Stimulated activated CD4-positive, alpha-beta T cell treated with anti-CD3 and anti-CD28 coated beads, Interleukin-15, amount 100 ng/mL, for 1 hour (primary cell): ENCODE measurements at regions not wholly inside any gene's neighbourhood (a gene's known extent, or its start where the extent isn't known, plus 50 kb on each side); places are given as distances from the start of the nearest gene placed in this dataset.

Experiments used
- DNase-seq, 2 donors: peaks; one replicate each; pipeline ENCODE4 v3.0.0-alpha.2; 2020; ENCODE audit warnings: low read depth in 1 of 2, low spot score in 1 of 2

- no peak for DNase-seq
Measured at GRCh38 chrX:39167791-39168190, 366.5 kb downstream of the MID1IP1 start.

GRCh38 chrX:39168609-39169008 lies 367.4 kb downstream of the MID1IP1 start:
- DNase-seq = no peak

GRCh38 chrX:39169976-39170375 lies 368.7 kb downstream of the MID1IP1 start:
- DNase-seq = no peak

GRCh38 chrX:39170464-39170863 lies 369.2 kb downstream of the MID1IP1 start:
- DNase-seq = no peak

GRCh38 chrX:39171686-39172085 lies 370.4 kb downstream of the MID1IP1 start:
- no peak for DNase-seq

- no peak for DNase-seq
Measured at GRCh38 chrX:39174241-39174771, 373.0 kb downstream of the MID1IP1 start.

- no peak for DNase-seq
Measured at GRCh38 chrX:39174772-39175417, 373.6 kb downstream of the MID1IP1 start.

GRCh38 chrX:39175418-39176057 lies 374.3 kb downstream of the MID1IP1 start:
- no peak for DNase-seq

- DNase-seq = no peak
Measured at GRCh38 chrX:39176105-39176504, 374.8 kb downstream of the MID1IP1 start.

GRCh38 chrX:39189431-39189830 lies 388.2 kb downstream of the MID1IP1 start:
- DNase-seq = no peak

GRCh38 chrX:39194673-39195072 lies 393.4 kb downstream of the MID1IP1 start:
- no peak for DNase-seq

- DNase-seq = no peak
Measured at GRCh38 chrX:39195156-39195555, 393.9 kb downstream of the MID1IP1 start.

- DNase-seq = no peak
Measured at GRCh38 chrX:39196192-39197102, 395.2 kb downstream of the MID1IP1 start.

GRCh38 chrX:39199429-39199828 lies 398.2 kb downstream of the MID1IP1 start:
- no peak for DNase-seq

GRCh38 chrX:39201305-39201990 lies 400.2 kb downstream of the MID1IP1 start:
- DNase-seq = no peak

- DNase-seq = no peak
Measured at GRCh38 chrX:39202641-39203040, 401.4 kb downstream of the MID1IP1 start.

- DNase-seq = no peak
Measured at GRCh38 chrX:39203427-39203826, 402.2 kb downstream of the MID1IP1 start.

GRCh38 chrX:39204353-39204752 lies 403.1 kb downstream of the MID1IP1 start:
- no peak for DNase-seq

GRCh38 chrX:39204945-39205344 lies 403.7 kb downstream of the MID1IP1 start:
- DNase-seq = no peak

- no peak for DNase-seq
Measured at GRCh38 chrX:39205467-39205866, 404.2 kb downstream of the MID1IP1 start.
